GM12878 (cell line): ENCODE measurements at regions not wholly inside any gene's neighbourhood (a gene's known extent, or its start where the extent isn't known, plus 50 kb on each side); places are given as distances from the start of the nearest gene placed in this dataset.

ENCODE experiments used
- BHLHE40 ChIP-seq, 2 experiments: fragments of 450-650 bp in 1 of 2; IDR thresholded peaks; 2 replicates each; pipeline ENCODE4 v1.6.1; 2011 to 2017; ENCODE audit warnings: low read depth in 2 of 2, borderline replicate concordance in 1 of 2, improper control_type of control experiment in 1 of 2, low read length in 1 of 2, mild to moderate bottlenecking in 1 of 2
- EP300 ChIP-seq, 2 experiments: fragments of 150-350 bp in 1 of 2; IDR thresholded peaks; 2 replicates each; pipeline ENCODE4 v1.6.1; 2011 to 2012; ENCODE audit warnings: low read depth in 2 of 2, low read length in 2 of 2, borderline replicate concordance in 1 of 2, improper control_type of control experiment in 1 of 2, inconsistent platforms in 1 of 2; ENCODE audit not compliant: control insufficient read depth in 1 of 2
- NFXL1 ChIP-seq: fragments of 450-650 bp; IDR thresholded peaks from 2 replicates; pipeline ENCODE4 v1.6.1; 2017; ENCODE audit warnings: antibody characterized with exemption, mild to moderate bottlenecking, borderline replicate concordance
- POLR2A ChIP-seq: IDR thresholded peaks from 2 replicates; pipeline ENCODE4 v1.6.1; 2011; ENCODE audit warnings: low read depth, mild to moderate bottlenecking, low read length
- SP1 ChIP-seq: IDR thresholded peaks from one replicate; pipeline ENCODE4 v1.6.1; 2011; ENCODE audit warnings: low read depth, low read length
- TF ChIP-seq, protein P1 (sequence below): fragments of 450-650 bp; IDR thresholded peaks from 2 replicates; pipeline ENCODE4 v1.6.1; 2017; ENCODE audit warnings: mild to moderate bottlenecking
- TF ChIP-seq, protein P2 (sequence below), 3 experiments: IDR thresholded peaks in 2 of 3; conservative IDR thresholded peaks in 1 of 3; 2 replicates each; pipeline ENCODE4 v1.5.1; 2011; ENCODE audit warnings: low read depth in 3 of 3, low read length in 3 of 3, mild to moderate bottlenecking in 3 of 3, control low read depth in 2 of 3, moderate library complexity in 2 of 3, inconsistent platforms in 1 of 3, mixed read lengths in 1 of 3; ENCODE audit not compliant: control insufficient read depth in 2 of 3, insufficient read depth in 1 of 3; ENCODE audit errors: extremely low read depth in 1 of 3
- TF ChIP-seq, protein P3 (sequence below): IDR thresholded peaks from 2 replicates; pipeline ENCODE4 v1.6.1; 2012; ENCODE audit warnings: low read depth, low read length, improper control_type of control experiment

DNA sequence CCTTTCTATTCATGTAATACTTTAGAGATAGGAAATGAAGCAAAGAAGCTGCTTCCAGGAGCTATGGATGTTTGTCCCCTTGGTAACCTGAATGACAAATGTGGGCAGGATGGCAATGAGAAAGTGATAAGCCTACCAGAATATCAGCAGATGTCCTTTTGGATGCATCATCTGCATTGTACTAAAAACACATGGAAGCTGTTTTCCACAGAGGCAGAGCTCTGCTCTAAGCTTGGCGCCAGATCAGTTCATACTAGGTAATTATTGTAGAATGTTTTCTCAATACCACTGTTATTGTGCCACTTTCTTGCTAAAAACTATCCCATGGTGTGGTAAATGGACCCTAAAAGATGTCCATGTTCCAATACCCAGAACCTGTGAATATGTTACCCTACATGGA lies 100.2 kb downstream of the DTWD1 start:
- no peak for TF ChIP-seq BHLHE40 (IDR thresholded peaks at IDR 0.05; ENCODE audit: borderline replicate concordance in 1 of 2, low read depth in 2 of 2, low read length in 1 of 2)
- TF ChIP-seq, protein P1, sequence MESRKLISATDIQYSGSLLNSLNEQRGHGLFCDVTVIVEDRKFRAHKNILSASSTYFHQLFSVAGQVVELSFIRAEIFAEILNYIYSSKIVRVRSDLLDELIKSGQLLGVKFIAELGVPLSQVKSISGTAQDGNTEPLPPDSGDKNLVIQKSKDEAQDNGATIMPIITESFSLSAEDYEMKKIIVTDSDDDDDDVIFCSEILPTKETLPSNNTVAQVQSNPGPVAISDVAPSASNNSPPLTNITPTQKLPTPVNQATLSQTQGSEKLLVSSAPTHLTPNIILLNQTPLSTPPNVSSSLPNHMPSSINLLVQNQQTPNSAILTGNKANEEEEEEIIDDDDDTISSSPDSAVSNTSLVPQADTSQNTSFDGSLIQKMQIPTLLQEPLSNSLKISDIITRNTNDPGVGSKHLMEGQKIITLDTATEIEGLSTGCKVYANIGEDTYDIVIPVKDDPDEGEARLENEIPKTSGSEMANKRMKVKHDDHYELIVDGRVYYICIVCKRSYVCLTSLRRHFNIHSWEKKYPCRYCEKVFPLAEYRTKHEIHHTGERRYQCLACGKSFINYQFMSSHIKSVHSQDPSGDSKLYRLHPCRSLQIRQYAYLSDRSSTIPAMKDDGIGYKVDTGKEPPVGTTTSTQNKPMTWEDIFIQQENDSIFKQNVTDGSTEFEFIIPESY = no peak
- no peak for TF ChIP-seq POLR2A
- TF ChIP-seq EP300 (IDR thresholded peaks at IDR 0.05; ENCODE audit: borderline replicate concordance in 1 of 2, control insufficient read depth in 1 of 2, low read depth in 2 of 2, low read length in 2 of 2) = no peak
- TF ChIP-seq, protein P2, sequence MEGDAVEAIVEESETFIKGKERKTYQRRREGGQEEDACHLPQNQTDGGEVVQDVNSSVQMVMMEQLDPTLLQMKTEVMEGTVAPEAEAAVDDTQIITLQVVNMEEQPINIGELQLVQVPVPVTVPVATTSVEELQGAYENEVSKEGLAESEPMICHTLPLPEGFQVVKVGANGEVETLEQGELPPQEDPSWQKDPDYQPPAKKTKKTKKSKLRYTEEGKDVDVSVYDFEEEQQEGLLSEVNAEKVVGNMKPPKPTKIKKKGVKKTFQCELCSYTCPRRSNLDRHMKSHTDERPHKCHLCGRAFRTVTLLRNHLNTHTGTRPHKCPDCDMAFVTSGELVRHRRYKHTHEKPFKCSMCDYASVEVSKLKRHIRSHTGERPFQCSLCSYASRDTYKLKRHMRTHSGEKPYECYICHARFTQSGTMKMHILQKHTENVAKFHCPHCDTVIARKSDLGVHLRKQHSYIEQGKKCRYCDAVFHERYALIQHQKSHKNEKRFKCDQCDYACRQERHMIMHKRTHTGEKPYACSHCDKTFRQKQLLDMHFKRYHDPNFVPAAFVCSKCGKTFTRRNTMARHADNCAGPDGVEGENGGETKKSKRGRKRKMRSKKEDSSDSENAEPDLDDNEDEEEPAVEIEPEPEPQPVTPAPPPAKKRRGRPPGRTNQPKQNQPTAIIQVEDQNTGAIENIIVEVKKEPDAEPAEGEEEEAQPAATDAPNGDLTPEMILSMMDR (IDR thresholded peaks at IDR 0.05 in 2 of 3, conservative IDR thresholded peaks at IDR 0.05 in 1 of 3; ENCODE audit: control insufficient read depth in 2 of 3, extremely low read depth in 1 of 3, insufficient read depth in 1 of 3, low read depth in 3 of 3, low read length in 3 of 3) = no peak
- no peak for TF ChIP-seq SP1
- TF ChIP-seq, protein P3, sequence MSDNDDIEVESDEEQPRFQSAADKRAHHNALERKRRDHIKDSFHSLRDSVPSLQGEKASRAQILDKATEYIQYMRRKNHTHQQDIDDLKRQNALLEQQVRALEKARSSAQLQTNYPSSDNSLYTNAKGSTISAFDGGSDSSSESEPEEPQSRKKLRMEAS = no peak
- no peak for TF ChIP-seq NFXL1
